ENCODE measurements at regions not wholly inside any gene's neighbourhood (a gene's known extent, or its start where the extent isn't known, plus 50 kb on each side); places are given as distances from the start of the nearest gene placed in this dataset.
A peak's percentile ranks its signal among the peaks of the same experiment; 100 is the strongest.

DNA sequence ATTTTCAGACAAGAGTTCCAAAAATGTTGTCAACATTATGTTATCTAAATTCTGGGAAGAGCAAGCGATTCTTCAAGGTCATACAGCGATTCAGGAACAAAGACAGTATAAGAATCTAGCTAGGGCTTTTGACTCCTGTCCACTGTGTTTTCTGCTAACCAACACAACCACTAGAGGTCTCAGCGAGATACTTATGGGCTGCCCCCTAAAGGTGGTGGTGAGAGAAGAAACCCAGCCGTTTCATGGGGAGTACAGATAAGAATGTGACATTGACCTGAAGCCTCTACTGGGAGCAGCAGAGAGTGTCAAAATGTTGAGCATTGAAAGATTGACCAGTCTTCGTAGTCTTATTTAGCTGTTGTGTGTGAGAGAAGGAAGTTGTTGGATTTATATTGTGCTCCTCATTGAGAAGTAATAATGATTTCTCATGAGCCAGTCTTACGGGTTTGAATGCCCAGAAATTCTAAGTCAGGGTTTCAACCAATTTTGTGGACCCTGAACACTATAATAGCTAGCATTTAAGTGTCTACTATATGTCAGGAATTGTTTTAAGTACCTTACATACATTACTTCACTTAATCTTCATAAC is 168.3 kb downstream of the SPRY1 start:
- peak in 1 of 2 donors; percentile 47 for DNase-seq (ENCODE audit: low read depth in 1 of 2, low spot score in 1 of 2)

DNA sequence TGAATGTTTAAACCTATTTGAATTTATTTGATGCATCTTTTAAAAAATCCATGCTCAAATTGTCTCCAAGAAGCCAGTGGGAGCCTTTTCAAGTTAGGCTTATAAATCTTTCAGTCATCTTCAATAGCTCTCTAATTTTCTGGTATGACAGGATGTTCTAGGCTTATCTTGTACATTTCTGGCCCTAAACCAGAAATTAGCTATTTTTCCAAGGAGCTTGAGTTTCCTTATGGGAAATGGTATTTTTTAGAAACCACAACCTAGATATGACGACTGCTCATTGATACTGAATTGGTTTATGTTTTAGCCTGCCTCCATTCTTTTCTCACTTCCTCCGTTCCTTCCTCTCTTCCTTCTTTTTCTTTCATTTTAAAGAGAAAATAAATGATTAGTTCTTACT is 172.3 kb downstream of the SPRY1 start:
- DNase-seq (ENCODE audit: low read depth in 1 of 2, low spot score in 1 of 2): no peak

DNA sequence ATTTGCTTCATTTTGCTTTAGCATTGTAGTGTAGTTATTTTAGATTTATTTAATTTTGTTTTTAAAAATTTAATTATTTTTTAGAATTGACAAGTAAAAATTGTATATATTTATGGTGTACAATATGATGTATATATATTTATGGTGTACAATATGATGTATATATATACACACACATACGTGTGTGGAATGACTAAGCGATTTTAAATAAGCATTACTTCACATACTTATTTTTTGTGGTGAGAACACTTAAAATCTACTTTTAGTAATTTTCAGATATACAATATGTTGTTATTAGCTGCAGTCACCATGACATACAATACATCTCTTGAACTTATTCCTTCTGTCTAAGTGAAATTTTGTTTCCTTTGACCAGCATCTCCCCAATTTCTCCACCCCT is 172.9 kb downstream of the SPRY1 start:
- DNase-seq (ENCODE audit: low read depth in 1 of 2, low spot score in 1 of 2): no peak

DNA sequence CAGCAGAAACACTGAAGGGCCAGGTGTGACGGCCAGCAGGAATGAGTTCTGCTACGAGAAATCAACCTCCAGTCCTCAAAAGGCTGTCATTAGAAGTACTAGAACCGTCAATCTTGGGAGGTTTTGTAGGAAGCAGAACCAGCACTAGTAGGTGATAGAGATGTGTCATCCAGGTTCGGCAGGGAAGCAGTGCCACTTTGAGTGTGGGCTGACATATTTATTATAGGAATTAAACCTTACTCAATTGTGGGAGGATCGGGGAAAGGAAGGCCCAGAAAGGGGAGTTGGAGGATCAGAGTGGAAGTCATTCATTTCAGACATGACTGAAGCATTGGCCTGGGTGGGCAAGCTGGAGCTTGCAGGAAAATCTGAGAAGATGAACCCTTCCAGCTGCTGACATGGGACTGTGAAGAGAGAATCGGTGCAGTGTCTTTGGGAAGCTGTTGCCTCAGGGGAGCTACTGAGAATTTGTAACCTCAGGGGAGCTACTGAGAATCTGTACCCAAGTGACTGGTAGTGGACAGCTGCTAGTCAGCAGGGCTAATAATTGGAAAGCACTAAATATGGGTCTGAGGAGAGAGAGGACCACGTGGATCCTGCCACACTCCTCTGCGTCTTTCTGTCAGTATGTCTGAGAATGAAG is 177.4 kb downstream of the SPRY1 start:
- no peak for DNase-seq (ENCODE audit: low read depth in 1 of 2, low spot score in 1 of 2)

DNA sequence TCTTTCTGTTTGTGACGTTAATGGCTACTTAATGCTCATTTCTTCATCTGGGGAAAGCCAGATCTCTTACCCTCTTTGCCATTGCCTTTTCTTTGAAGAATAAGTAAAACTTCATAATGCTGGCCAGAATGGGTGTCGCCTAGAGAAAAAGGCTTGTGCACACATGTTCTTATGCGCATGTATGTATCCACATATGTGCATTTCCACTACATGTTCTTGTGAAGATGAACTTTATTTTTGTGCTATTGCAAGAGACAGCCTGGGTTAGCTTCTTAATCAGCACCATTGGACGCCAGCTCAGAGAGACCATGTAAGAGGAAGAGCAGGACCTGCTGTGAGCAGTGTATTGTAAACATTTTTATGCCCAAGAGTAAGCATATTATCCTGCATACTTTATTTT is 178.7 kb downstream of the SPRY1 start:
- DNase-seq (ENCODE audit: low read depth in 1 of 2, low spot score in 1 of 2): no peak

DNA sequence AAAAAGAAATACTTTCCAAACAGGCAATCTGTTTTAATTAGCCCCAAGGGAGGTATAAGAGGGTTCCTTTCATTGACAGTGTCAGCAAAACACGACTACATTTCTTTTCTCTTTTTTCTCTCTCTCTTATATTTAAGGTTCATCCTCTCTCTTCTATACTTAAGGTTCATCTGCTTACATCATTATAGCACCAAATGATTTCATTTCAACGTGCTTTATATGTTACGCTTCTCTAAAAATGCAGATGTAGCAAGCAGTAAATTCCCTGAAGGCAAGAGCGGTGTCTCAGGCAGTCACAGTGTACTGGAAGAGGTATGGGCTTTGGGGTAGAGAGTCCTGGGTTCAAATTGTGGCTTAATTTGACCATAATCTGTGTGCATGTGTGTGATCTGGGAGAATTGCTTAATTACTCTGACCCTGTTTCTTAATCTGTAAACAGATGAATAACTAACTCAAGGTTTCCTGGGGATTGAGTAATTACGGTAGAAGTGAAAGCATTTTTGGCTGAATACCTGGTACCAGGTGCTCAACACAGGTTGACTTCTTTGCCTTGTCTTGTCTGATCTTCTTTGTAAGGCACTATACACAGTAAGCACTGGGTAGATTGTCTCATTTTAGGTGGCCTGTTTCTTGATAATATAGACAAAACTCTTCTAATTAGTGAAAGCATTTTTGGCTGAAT is 180.8 kb downstream of the SPRY1 start:
- no peak for DNase-seq (ENCODE audit: low read depth in 1 of 2, low spot score in 1 of 2)

DNA sequence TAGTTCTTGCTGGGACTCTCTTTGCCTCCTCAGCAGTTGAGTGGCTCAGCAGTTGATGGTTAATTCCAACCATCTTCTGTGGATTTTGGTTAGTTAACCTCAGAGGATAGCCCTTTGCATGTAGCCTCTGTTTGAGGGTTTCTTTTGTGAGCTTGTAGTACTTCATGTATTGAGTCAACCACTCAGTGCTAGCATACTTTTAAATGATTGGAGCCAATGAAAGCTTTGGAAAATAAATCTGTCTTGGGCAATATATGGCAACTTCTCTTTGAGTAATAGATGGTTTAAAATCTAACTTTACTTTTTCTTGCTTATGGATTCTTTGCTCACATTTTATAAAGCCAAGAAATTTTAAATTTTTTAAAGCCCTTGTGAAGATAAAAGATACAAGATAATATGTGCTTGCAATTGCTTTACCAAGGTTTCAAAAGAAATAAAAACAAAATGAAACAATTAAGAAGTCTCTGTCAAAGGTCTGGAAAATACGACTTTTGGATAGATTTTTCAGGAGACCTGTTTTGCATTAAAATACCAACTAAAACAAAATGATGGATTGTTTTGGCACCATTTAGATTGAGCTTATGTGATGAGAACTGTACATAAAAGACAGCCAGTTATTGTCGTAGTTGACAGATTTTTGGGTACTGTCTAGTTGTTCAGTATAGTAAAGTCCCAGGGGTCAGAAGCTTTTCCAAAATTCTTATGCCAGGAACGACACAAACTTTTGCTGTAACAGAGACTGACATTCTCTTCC is 181.9 kb downstream of the SPRY1 start:
- no peak for DNase-seq (ENCODE audit: low read depth in 1 of 2, low spot score in 1 of 2)

DNA sequence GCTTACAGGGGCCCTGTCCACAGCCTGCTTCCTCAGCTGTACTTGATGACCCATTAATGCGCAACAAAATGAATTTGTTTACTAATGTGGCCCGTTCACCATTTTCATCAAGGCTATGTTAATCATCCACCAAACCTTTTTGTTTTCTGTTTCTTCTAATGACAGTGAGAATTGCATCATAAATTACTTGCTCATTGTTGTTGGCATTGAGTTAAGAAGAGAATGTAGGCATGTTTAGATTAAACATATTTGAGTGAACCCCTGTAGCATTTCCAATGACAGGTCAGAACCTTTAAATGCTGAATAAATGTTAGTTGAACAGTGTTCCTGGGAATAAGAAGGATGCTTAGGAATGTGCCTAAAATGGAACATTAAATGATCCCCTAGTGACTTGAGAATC is 183.4 kb downstream of the SPRY1 start:
- no peak for DNase-seq (ENCODE audit: low read depth in 1 of 2, low spot score in 1 of 2)

DNA sequence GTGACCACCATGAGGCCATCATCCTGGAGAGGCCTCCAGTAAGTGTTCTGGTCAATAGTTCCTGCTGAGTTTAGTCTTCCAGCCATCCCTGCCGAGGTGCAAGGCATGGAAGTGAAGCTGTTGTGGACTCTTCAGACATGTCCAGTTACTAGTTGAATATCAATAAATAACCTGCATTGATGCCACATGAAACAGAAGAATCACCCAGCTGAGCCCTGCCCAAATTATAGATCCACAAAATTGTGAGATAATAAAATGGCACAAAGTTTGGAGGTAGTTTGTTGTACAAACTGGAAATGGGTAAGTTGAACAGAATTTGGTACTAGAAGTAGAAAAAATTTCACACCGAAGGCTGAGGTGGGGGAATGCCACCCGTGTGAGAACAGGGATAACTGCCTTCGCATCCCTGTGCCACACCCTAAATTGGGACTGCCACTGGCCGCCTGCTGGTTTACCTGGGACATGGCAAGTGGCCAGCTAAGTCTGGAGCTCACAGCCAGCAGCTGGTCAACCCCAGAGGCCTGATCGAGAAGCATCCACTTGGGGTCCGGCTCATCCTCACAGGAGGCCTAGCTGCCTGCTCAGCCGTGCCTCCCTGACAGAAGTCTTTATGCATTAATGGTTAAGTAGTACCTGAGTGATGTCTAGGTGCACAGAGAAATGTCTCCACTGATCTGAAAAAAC is 184.5 kb downstream of the SPRY1 start:
- no peak for DNase-seq (ENCODE audit: low read depth in 1 of 2, low spot score in 1 of 2)

DNA sequence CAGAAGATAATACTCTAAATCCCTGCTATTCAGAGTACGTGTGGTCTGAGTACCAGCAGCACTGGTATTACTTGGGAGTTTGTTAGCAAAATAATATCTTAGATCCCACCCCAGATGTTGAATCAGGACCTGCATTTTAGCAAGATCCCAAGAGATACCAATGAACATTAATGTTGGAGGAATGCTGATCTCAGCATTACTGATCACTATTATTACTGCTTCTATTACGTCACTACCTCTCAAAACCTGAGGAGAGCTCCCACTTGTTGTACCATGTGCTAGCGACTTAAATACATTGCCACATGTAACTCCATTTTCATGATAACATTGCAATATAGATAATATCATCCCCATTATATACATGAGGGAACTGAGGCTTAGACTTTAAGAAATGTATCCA is 185.2 kb downstream of the SPRY1 start:
- no peak for DNase-seq (ENCODE audit: low read depth in 1 of 2, low spot score in 1 of 2)

DNA sequence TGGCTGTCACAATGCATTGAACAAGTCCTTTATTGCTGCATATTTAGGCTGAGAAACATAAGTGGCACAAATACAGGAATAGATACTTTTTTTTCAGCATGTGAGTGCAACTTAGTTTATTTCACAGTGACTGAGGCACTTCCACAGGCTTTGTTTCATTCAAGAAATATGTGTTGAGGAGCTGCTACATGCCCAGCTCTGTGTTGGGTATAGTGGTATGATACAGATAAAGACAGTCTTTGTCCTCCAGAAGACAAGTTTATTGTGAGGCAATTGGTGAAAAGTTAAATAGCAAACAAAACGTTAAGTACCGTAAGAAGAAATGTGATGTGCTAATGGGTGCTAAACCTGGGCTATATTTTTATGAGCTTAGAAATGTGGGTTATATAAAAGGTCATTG is 186.4 kb downstream of the SPRY1 start:
- no peak for DNase-seq (ENCODE audit: low read depth in 1 of 2, low spot score in 1 of 2)

DNA sequence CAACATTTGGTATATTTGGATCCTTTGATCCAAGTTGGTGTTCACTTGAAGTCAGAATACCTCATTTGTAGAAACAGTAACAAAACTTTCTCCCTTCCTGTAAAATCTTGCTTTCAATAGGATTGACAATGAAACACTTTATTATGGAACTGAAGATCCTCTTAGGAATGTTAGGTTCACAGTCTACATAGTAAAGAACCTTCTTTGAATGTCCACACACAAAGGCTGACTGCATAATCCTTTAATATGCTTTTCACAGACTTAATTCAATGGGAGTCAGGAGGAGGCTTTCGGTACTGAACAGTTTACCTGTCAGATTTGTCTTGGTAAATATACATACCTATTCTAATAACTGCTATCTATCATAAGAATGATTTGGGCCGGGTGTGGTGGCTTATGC is 188.5 kb downstream of the SPRY1 start:
- DNase-seq (ENCODE audit: low read depth in 1 of 2, low spot score in 1 of 2): no peak

DNA sequence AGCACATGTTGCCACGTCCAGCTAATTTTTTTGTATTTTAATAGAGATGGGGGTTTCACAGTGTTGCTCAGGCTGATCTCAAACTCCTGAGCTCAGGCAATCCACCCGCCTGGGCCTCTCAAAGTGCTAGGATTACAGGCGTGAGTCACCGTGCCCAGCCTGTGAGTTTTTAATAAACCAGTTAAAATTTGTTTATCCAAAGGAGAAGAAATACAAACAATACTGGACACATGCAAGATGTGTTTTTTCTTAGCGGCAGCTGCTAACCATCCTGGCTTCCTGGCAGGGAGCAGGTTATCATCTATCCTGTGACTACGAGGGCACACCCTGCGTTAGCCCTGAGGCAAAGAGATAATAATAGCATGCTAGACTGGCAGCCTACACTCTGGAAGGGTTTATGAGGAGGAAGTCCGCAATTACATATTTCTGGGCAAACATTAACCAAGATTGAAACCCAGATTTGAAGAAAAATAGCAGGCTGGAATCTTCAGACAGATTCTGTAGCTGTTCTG is 191.4 kb downstream of the SPRY1 start:
- no peak for DNase-seq (ENCODE audit: low read depth in 1 of 2, low spot score in 1 of 2)

DNA sequence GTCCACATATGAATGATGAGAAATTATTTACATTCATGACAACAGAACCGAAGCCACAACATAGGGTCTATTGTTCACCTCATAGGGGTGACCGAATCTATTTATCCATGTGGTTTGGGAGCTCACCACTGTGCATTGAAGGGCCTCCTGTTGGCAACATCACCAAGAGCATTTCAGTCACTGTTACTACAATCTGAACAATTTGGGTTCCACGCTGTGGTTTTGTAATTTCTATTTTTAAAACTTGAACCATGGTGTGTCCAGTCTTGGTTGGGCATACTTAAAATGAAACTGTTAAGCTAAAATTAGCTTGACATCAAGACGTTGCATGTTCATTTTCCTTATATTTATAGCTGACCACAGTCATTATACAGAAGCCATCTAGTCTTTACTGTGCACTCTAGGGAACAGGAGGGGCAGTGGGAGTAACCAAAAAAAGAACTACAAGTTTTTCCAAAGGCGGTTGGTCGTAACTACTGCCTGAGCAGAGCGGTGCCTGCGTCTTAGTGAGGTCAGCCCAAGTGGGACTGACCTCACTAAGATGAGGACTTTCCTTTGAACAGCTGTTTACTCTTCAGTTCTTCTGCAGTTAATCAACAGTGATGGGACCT is 192.1 kb downstream of the SPRY1 start:
- DNase-seq (ENCODE audit: low read depth in 1 of 2, low spot score in 1 of 2): no peak

DNA sequence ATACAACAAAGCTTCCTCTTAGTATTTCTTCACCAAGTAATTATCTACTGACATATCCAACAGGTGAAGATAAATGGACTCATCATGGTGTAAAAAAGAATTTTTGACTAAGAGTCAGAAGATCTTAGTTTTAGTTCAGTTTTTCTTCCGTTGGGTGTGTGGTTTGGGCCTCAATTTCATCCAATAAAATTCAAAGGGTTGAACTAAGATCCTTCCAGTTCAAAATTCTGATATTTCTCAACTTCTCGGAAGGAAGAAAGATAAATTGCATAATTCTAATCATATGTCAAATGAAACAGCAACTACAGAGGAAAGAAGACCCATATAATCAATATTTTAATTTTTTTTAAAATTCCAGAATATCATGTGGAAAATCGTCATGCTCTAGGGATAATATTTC is 192.7 kb downstream of the SPRY1 start:
- DNase-seq (ENCODE audit: low read depth in 1 of 2, low spot score in 1 of 2): no peak

DNA sequence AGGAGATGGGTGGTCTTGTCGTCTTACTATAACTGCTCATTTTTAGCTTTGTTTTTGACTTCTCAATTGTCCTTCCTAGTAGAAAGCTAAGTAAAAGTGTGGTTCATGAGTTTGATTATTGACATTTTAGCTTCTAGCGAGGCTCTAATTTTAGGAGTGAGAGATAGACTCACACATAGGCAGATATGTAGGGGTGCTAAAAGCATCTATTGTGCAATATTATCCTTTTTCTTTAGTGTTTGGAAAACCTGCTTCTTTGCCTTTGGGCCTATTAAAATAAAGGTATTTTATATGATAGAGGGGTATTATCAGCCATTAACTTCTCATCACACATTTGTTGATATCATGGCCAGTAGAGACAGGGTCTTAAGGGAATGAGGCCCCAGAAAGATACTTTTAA is 195.3 kb downstream of the SPRY1 start:
- DNase-seq (ENCODE audit: low read depth in 1 of 2, low spot score in 1 of 2): no peak

DNA sequence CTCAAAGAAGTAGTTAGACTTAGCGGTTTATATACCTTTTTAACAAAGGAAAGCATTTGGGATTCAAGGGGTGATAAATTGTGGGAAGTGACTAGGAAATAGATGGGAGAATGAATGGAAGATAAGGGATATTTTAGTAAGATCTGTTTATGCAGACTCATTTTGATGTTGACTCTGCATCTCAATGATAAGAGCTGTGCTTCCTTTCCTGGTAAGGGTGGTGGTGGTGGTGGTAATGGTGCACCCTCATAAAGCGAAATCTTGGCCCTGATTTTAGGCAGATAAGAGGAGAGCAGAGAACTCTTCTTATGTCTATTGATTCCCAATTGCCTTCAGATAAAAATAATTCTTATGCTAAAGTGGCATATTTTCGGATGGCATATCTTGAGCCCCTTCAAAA is 197.1 kb downstream of the SPRY1 start:
- no peak for DNase-seq (ENCODE audit: low read depth in 1 of 2, low spot score in 1 of 2)

DNA sequence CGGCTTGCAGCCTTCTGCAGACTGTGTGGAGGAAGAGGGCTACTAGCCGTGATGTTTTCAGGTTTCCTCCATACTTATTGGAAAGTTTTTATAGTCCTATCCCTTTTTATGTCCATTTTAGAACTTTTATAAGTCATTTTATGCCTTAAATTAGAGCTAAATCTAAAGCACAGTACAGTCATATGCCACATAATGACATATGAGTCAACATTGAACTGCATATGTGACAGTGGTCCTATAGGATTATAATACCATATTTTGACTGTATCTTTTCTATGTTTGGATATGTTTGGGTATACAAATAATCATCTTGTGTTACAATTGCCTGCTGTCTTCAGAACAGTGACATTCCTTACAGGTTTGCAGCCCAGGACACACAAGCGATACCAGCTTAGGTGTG is 200.2 kb downstream of the SPRY1 start:
- DNase-seq (ENCODE audit: low read depth in 1 of 2, low spot score in 1 of 2): no peak

DNA sequence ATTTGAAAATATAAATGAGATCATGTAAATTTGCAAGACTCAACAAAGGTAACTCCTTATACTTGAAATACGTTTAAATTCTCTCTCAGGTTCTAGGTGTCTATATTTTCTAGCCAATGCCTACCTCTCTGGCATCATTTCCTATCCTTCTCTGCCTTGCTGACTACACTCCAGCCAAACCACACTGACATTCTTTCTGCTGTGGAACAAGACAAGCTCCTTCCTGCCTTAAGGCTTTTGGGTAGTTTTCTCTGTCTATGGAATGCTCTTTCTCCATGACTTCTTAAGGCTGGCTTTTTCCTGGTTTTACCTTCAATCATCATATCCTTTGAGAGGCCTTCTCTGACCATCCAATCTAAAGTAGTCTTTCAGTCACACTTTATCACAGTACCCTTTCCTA is 201.0 kb downstream of the SPRY1 start:
- no peak for DNase-seq (ENCODE audit: low read depth in 1 of 2, low spot score in 1 of 2)

DNA sequence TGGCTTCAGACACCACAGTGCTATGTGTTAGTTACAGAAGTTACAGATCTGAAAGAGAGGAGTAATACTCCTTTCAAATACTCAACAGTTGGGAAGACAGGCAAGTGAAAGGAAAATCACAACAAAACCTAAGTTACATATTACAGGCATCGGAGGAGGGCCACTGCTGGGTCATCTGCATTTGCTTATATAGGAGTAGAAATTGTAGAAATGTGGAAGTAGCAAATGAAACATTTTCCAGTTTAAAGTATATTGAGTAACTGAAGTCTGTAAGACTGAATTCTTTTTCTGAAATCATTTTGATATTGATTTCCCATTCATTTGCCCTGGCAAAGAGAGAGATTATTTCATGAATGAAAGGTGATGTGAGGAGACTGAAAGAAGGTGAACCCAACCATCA is 201.7 kb downstream of the SPRY1 start:
- DNase-seq (ENCODE audit: low read depth in 1 of 2, low spot score in 1 of 2): no peak
